ENCODE measurements at regions not wholly inside any gene's neighbourhood (a gene's known extent, or its start where the extent isn't known, plus 50 kb on each side); places are given as distances from the start of the nearest gene placed in this dataset.

DNA sequence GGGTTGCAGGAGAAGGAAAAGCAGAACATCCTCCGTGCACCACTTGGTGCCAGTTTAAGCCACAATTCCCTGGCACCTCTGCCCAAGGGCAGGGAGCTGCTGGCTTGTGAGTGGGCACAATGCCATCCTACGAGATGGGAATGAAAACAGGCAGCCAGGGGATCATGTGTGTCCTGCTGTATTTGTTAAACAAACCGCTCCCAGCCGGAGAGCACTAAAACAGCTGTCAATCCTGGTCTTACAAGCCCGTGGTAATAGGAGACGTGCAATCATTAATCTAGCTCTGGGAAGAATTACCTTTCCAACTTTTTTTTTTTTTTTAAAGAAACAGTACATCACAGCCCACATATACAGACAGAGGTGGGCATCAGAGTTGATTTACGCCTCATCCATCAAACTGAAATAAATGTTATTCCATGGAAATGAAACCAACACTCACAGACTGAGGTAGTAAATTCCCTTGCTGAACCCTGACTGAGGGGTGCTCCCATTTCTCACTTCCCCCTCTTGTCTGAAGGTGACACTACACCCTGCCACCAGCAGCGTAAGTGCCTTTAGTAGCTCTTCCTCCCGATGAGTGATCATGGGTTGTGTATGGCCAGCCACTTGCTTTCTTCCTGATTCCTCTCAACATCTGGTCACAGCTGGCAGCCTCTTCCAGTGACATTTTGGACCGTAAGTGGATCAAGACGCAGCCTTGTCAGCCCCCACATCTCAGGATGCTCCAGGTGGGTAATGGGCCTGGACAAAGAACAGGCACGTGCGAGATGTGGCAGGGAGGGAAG is 143.8 kb downstream of the TEX36 start:
- TF ChIP-seq, protein P1, sequence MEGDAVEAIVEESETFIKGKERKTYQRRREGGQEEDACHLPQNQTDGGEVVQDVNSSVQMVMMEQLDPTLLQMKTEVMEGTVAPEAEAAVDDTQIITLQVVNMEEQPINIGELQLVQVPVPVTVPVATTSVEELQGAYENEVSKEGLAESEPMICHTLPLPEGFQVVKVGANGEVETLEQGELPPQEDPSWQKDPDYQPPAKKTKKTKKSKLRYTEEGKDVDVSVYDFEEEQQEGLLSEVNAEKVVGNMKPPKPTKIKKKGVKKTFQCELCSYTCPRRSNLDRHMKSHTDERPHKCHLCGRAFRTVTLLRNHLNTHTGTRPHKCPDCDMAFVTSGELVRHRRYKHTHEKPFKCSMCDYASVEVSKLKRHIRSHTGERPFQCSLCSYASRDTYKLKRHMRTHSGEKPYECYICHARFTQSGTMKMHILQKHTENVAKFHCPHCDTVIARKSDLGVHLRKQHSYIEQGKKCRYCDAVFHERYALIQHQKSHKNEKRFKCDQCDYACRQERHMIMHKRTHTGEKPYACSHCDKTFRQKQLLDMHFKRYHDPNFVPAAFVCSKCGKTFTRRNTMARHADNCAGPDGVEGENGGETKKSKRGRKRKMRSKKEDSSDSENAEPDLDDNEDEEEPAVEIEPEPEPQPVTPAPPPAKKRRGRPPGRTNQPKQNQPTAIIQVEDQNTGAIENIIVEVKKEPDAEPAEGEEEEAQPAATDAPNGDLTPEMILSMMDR (IDR thresholded peaks at IDR 0.05), result no peak
- no peak for TF ChIP-seq POLR2A (IDR thresholded peaks at IDR 0.05)
- no peak for TF ChIP-seq EP300 (IDR thresholded peaks at IDR 0.05)

Data from ovary (tissue), 3 donors.